ENCODE measurements at regions not wholly inside any gene's neighbourhood (a gene's known extent, or its start where the extent isn't known, plus 50 kb on each side); places are given as distances from the start of the nearest gene placed in this dataset.

GRCh38 chr4:156710365-156711192 lies 261.0 kb downstream of the PDGFC start:
- no peak for TF ChIP-seq YY1 (IDR thresholded peaks at IDR 0.05; ENCODE audit: low read depth)
- no peak for TF ChIP-seq REST (IDR thresholded peaks at IDR 0.05; ENCODE audit: low read depth)
- TF ChIP-seq TCF12 (IDR thresholded peaks at IDR 0.05; ENCODE audit: low read depth) = no peak
- no peak for TF ChIP-seq RAD21 (IDR thresholded peaks at IDR 0.05; ENCODE audit: low read depth)
- TF ChIP-seq TEAD4 (IDR thresholded peaks at IDR 0.05) = peak; percentile 43; the same call in 1 of the 2 replicates
- TF ChIP-seq ZBTB7A (IDR thresholded peaks at IDR 0.05; ENCODE audit: low read depth) = no peak
- peak; percentile 29; the same call in 1 of the 2 replicates for TF ChIP-seq EP300 (IDR thresholded peaks at IDR 0.05; ENCODE audit: borderline replicate concordance)
- no peak; the same call in 1 of the 2 replicates for TF ChIP-seq NFIC (IDR thresholded peaks at IDR 0.05)

- TF ChIP-seq TAF1 (IDR thresholded peaks at IDR 0.05; ENCODE audit: low read depth) (no peak), FOXM1 (IDR thresholded peaks at IDR 0.05; ENCODE audit: borderline replicate concordance, low read depth) (no peak), CEBPB (IDR thresholded peaks at IDR 0.05) (no peak), RAD21 (IDR thresholded peaks at IDR 0.05; ENCODE audit: low read depth) (no peak), NFIC (IDR thresholded peaks at IDR 0.05) (no peak), EP300 (IDR thresholded peaks at IDR 0.05; ENCODE audit: borderline replicate concordance) (no peak), REST (IDR thresholded peaks at IDR 0.05; ENCODE audit: low read depth) (no peak)
Measured at GRCh38 chr4:156705311-156705710, 266.3 kb downstream of the PDGFC start.

GRCh38 chr4:156695163-156695562 lies 276.4 kb downstream of the PDGFC start:
- no peak for TF ChIP-seq TEAD4 (IDR thresholded peaks at IDR 0.05)
- no peak for TF ChIP-seq CREB1 (IDR thresholded peaks at IDR 0.05; ENCODE audit: low read depth)
- no peak for TF ChIP-seq YY1 (IDR thresholded peaks at IDR 0.05; ENCODE audit: low read depth)
- no peak for TF ChIP-seq TAF1 (IDR thresholded peaks at IDR 0.05; ENCODE audit: low read depth)
- TF ChIP-seq ZBTB7A (IDR thresholded peaks at IDR 0.05; ENCODE audit: low read depth) = no peak
- no peak for TF ChIP-seq USF1 (IDR thresholded peaks at IDR 0.05)
- no peak for TF ChIP-seq EGR1 (IDR thresholded peaks at IDR 0.05)
- no peak for TF ChIP-seq EP300 (IDR thresholded peaks at IDR 0.05; ENCODE audit: borderline replicate concordance)
- no peak for TF ChIP-seq CEBPB (IDR thresholded peaks at IDR 0.05)

- no peak for TF ChIP-seq RAD21 (IDR thresholded peaks at IDR 0.05; ENCODE audit: low read depth)
- TF ChIP-seq TEAD4 (IDR thresholded peaks at IDR 0.05) = no peak
- no peak for TF ChIP-seq TAF1 (IDR thresholded peaks at IDR 0.05; ENCODE audit: low read depth)
- TF ChIP-seq FOXM1 (IDR thresholded peaks at IDR 0.05; ENCODE audit: borderline replicate concordance, low read depth) = no peak
- TF ChIP-seq TCF12 (IDR thresholded peaks at IDR 0.05; ENCODE audit: low read depth) = no peak
- TF ChIP-seq MAX (IDR thresholded peaks at IDR 0.05) = no peak
- TF ChIP-seq ZBTB7A (IDR thresholded peaks at IDR 0.05; ENCODE audit: low read depth) = no peak
- no peak for TF ChIP-seq CEBPB (IDR thresholded peaks at IDR 0.05)
- no peak for TF ChIP-seq YY1 (IDR thresholded peaks at IDR 0.05; ENCODE audit: low read depth)
- TF ChIP-seq USF1 (IDR thresholded peaks at IDR 0.05) = no peak
- no peak for TF ChIP-seq NFIC (IDR thresholded peaks at IDR 0.05)
- no peak for TF ChIP-seq REST (IDR thresholded peaks at IDR 0.05; ENCODE audit: low read depth)
- no peak for TF ChIP-seq CREB1 (IDR thresholded peaks at IDR 0.05; ENCODE audit: low read depth)
- TF ChIP-seq EGR1 (IDR thresholded peaks at IDR 0.05) = no peak
- TF ChIP-seq EP300 (IDR thresholded peaks at IDR 0.05; ENCODE audit: borderline replicate concordance) = no peak
Measured at GRCh38 chr4:156694413-156694812, 277.2 kb downstream of the PDGFC start.

Data from Ishikawa (cell line).